ENCODE measurements at regions not wholly inside any gene's neighbourhood (a gene's known extent, or its start where the extent isn't known, plus 50 kb on each side); places are given as distances from the start of the nearest gene placed in this dataset.

DNA sequence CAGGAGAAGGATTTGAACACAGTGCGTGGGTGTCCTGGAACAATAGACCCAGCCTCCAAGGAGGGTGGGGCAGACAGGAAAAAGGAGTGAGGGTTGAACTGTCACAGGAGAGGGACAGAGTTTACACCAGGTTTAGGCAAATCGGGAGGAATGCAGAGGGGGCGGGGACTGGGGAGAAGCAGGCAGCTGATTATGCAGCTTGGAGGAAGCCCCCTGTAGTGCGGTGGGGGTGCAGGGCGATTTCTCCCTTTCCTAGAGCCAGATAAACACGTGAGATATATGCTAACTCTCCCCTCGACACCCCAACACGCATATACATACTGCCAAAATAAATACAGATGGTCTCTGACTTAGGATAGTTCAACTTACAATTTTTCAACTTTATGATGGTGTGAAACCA lies 108.6 kb upstream of the PRR20G start:
- Mint-ChIP-seq H3K27ac (no peak overlapping the region), H3K4me1 (ENCODE audit: low read depth) (no peaks in the 10 kb centered on the region)

GRCh38 chr3:127395663-127396355 lies 108.0 kb upstream of the PRR20G start:
- Mint-ChIP-seq H3K36me3 (no peaks in the 10 kb centered on the region), H3K9me3 (ENCODE audit: low read depth) (no peaks in the 10 kb centered on the region), H3K4me1 (ENCODE audit: low read depth) (no peaks in the 10 kb centered on the region), H3K27me3 (peaks cover 5% of the 10 kb centered on the region), H3K4me3 (no peak overlapping the region), H3K27ac (no peak overlapping the region)

More for the DNA sequence above, 108.6 kb upstream of the PRR20G start:
- H3K27me3 Mint-ChIP-seq, result peaks cover 5% of the 10 kb centered on the region
- H3K9me3 Mint-ChIP-seq (ENCODE audit: low read depth), result no peaks in the 10 kb centered on the region
- no peaks in the 10 kb centered on the region for H3K36me3 Mint-ChIP-seq
- no peak overlapping the region for H3K4me3 Mint-ChIP-seq

DNA sequence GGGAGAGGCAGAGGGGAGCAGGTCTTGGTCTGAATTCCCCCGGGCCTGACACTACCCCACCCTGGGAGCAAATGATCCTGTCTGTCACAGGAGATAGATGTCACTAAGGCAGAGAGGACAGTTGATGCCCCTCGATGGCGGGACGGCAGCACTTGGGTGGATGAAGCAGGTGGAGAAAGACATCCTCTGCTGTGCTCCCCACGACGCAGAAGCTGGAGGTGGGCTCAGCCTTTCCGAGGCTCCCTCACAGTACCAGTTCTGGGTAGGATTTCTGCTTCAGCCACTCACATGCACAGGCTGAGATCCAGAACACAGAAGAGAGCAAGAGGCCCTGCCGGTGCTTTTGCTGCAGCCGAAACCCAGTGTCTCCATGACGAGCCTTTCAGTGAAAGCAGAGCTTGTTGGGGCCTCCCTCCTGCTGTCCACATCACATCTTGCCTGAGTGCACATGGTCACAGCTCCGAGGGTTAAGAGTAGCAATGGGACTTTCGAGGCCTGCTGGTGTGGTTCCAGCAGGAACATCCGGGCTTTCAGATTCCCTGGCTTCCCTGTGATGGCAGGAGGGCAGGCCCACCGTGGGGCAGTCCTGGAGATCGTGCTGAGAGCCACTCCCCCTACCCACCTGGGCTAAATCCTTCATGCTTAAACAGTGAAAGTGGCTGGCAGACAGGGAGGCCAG lies 107.3 kb upstream of the PRR20G start:
- H3K9me3 Mint-ChIP-seq (ENCODE audit: low read depth), result no peaks in the 10 kb centered on the region
- H3K4me1 Mint-ChIP-seq (ENCODE audit: low read depth), result no peaks in the 10 kb centered on the region
- peaks cover 5% of the 10 kb centered on the region for H3K27me3 Mint-ChIP-seq
- no peak overlapping the region for H3K27ac Mint-ChIP-seq
- no peak overlapping the region for H3K4me3 Mint-ChIP-seq
- H3K36me3 Mint-ChIP-seq, result no peaks in the 10 kb centered on the region

DNA sequence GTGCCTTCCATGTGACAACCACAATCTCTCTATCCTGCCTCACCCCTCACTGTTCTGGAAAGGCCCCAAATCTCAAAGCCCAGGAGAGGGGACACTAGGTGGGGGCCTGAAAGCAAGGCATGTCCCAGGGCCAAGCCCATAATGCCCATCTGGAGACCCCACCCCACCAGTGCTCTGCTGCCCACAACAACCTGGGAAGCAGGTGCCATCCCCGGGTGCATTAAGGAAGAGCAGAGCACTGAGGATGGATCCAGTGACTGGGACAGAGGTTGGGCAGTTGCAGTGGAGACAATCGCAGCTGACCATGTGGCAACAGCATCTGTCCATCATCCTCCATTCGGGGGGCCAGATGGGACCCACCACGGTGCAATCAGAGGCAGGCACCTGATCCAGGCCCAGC lies 106.2 kb upstream of the PRR20G start:
- Mint-ChIP-seq H3K27ac (no peak overlapping the region), H3K4me3 (no peak overlapping the region), H3K4me1 (ENCODE audit: low read depth) (no peaks in the 10 kb centered on the region), H3K36me3 (no peaks in the 10 kb centered on the region), H3K9me3 (ENCODE audit: low read depth) (no peaks in the 10 kb centered on the region), H3K27me3 (peaks cover 5% of the 10 kb centered on the region)

DNA sequence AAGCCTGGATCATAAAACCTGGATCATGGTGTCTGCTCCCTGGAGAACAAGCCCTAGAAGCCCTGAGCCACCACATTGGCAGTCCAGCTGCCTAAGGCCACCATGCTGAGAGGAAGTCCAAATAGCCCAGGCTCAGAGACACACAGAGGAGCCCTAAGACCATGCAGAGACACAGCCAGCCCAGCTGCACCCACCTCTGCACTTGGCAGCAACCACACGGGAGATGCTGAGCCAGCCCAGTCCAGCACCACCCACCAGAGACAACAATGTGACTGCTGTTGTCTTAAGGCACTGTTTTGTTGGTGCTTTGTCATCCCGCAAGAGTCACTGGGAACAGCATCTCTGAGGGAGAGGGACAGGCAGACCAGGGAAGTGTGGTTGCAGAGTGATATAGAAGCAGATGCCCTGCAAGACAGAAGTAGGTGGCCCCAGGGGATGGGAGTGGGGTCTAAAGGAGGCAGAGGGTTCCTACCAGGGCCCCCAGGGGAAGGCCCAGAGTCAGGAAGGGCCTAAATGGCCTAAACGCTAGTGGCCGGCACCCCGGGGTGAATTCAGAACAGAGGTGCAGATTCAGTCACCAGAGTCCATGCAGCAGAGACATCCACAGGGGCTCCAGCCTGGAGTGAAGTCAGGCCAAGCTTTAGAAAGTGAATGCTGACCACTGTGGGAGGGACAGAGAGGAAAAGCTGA lies 105.4 kb upstream of the PRR20G start:
- no peaks in the 10 kb centered on the region for H3K4me1 Mint-ChIP-seq (ENCODE audit: low read depth)
- no peak overlapping the region for H3K4me3 Mint-ChIP-seq
- no peaks in the 10 kb centered on the region for H3K9me3 Mint-ChIP-seq (ENCODE audit: low read depth)
- no peak overlapping the region for H3K27ac Mint-ChIP-seq
- H3K27me3 Mint-ChIP-seq, result peaks cover 5% of the 10 kb centered on the region
- H3K36me3 Mint-ChIP-seq, result no peaks in the 10 kb centered on the region

- Mint-ChIP-seq H3K27me3 (peaks cover 5% of the 10 kb centered on the region), H3K36me3 (no peaks in the 10 kb centered on the region), H3K27ac (no peak overlapping the region), H3K4me1 (ENCODE audit: low read depth) (no peaks in the 10 kb centered on the region), H3K9me3 (ENCODE audit: low read depth) (no peaks in the 10 kb centered on the region), H3K4me3 (no peak overlapping the region)
Observed at GRCh38 chr3:127392156-127392490, 104.3 kb upstream of the PRR20G start.

- Mint-ChIP-seq H3K9me3 (ENCODE audit: low read depth) (no peaks in the 10 kb centered on the region), H3K27me3 (peaks cover 5% of the 10 kb centered on the region)
Observed at GRCh38 chr3:127391436-127392155, 103.8 kb upstream of the PRR20G start.

GRCh38 chr3:127390365-127391025 lies 102.6 kb upstream of the PRR20G start:
- Mint-ChIP-seq H3K27ac (no peak overlapping the region), H3K4me1 (ENCODE audit: low read depth) (no peaks in the 10 kb centered on the region), H3K27me3 (peaks cover 3% of the 10 kb centered on the region)

More at GRCh38 chr3:127391436-127392155, 103.8 kb upstream of the PRR20G start:
- no peaks in the 10 kb centered on the region for H3K4me1 Mint-ChIP-seq (ENCODE audit: low read depth)
- H3K4me3 Mint-ChIP-seq, result no peak overlapping the region
- H3K27ac Mint-ChIP-seq, result no peak overlapping the region
- H3K36me3 Mint-ChIP-seq, result no peaks in the 10 kb centered on the region

DNA sequence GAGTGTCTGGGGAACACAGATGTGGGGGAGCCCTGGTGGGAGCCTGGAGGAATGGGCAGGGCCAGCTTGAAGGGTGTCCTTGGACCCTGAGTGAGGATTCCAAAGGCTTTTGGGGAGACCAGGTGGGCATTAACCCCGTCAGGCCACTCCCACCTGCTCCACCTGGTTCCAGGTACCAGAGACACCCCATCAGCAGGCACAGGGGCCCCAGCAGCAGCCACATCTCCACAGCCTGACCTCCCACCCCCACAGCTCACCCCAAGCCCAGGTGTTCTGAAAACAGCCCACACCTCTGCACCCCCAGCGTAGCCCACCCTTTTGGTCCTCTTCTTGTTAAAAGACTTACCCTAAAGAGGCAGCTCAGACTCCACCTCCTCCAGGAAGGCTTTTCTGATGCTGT lies 102.1 kb upstream of the PRR20G start:
- Mint-ChIP-seq H3K27me3 (peaks cover 3% of the 10 kb centered on the region), H3K9me3 (ENCODE audit: low read depth) (no peaks in the 10 kb centered on the region), H3K4me1 (ENCODE audit: low read depth) (no peaks in the 10 kb centered on the region), H3K27ac (no peak overlapping the region), H3K4me3 (no peak overlapping the region), H3K36me3 (no peaks in the 10 kb centered on the region)

More at GRCh38 chr3:127390365-127391025, 102.6 kb upstream of the PRR20G start:
- Mint-ChIP-seq H3K9me3 (ENCODE audit: low read depth) (no peaks in the 10 kb centered on the region), H3K36me3 (no peaks in the 10 kb centered on the region), H3K4me3 (no peak overlapping the region)

DNA sequence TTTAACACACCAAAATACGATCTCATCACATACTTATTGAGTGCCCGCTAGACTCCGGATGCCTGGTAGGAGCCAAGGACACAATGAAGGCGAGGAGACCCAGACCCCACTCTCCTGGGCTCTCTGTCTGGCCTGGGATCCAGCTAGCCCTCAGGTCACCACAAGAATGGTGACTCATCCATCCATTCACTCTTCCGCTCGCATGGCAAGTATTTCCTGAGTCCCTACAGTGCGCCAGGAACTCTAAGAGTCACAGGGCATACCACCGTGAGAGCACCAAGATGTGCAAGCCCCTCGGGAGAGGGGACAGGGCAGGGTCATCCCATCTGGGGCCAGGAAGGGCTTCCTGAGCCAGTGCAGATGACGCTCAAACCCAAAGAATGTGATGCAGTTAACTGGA lies 101.6 kb upstream of the PRR20G start:
- no peaks in the 10 kb centered on the region for H3K36me3 Mint-ChIP-seq
- no peak overlapping the region for H3K27ac Mint-ChIP-seq
- no peaks in the 10 kb centered on the region for H3K4me1 Mint-ChIP-seq (ENCODE audit: low read depth)
- no peak overlapping the region for H3K4me3 Mint-ChIP-seq
- H3K27me3 Mint-ChIP-seq, result no peaks in the 10 kb centered on the region
- H3K9me3 Mint-ChIP-seq (ENCODE audit: low read depth), result no peaks in the 10 kb centered on the region

DNA sequence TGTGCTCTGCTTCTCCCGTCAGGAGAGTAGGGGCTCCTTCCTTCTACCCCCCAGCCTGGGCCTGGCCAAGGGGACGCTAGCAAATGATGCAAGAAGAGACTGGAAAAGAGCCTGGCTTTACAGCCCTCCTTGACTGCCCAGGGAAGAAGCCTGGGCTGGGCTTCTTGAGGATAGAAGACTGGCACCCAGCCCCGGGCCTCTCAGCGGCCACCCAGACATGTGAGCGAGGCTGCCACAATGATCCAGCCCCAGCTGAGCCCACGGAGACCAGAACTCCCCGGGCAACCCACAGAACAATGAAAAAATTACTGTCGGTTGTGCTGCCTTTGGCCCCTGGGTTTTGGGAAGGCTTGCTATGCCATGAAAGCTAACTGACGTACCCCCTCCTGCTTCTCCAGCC lies 100.6 kb upstream of the PRR20G start:
- no peak overlapping the region for H3K4me3 Mint-ChIP-seq
- no peak overlapping the region for H3K27ac Mint-ChIP-seq
- H3K36me3 Mint-ChIP-seq, result no peaks in the 10 kb centered on the region
- H3K9me3 Mint-ChIP-seq (ENCODE audit: low read depth), result no peaks in the 10 kb centered on the region
- H3K27me3 Mint-ChIP-seq, result no peaks in the 10 kb centered on the region
- H3K4me1 Mint-ChIP-seq (ENCODE audit: low read depth), result no peaks in the 10 kb centered on the region

- Mint-ChIP-seq H3K36me3 (no peaks in the 10 kb centered on the region), H3K9me3 (ENCODE audit: low read depth) (no peaks in the 10 kb centered on the region), H3K27me3 (no peaks in the 10 kb centered on the region), H3K4me3 (no peak overlapping the region), H3K27ac (no peak overlapping the region), H3K4me1 (ENCODE audit: low read depth) (no peaks in the 10 kb centered on the region)
Observed at GRCh38 chr3:127387556-127388153, 99.8 kb upstream of the PRR20G start.

- no peaks in the 10 kb centered on the region for H3K27me3 Mint-ChIP-seq
- H3K27ac Mint-ChIP-seq, result no peak overlapping the region
- H3K9me3 Mint-ChIP-seq (ENCODE audit: low read depth), result peaks cover under 1% of the 10 kb centered on the region
- H3K36me3 Mint-ChIP-seq, result no peaks in the 10 kb centered on the region
- no peaks in the 10 kb centered on the region for H3K4me1 Mint-ChIP-seq (ENCODE audit: low read depth)
- H3K4me3 Mint-ChIP-seq, result no peak overlapping the region
Observed at GRCh38 chr3:127387119-127387518, 99.3 kb upstream of the PRR20G start.

- Mint-ChIP-seq H3K9me3 (ENCODE audit: low read depth) (peaks cover 3% of the 10 kb centered on the region), H3K4me3 (no peak overlapping the region), H3K27me3 (no peaks in the 10 kb centered on the region), H3K36me3 (no peaks in the 10 kb centered on the region), H3K4me1 (ENCODE audit: low read depth) (no peaks in the 10 kb centered on the region), H3K27ac (no peak overlapping the region)
Observed at GRCh38 chr3:127386490-127386889, 98.6 kb upstream of the PRR20G start.
